GM12878 (cell line): ENCODE measurements at regions not wholly inside any gene's neighbourhood (a gene's known extent, or its start where the extent isn't known, plus 50 kb on each side); places are given as distances from the start of the nearest gene placed in this dataset.

Experiments used
- ATAC-seq: fragments of 200-7000 bp; cut with Tn5 transposase; 3 replicates; pipeline ENCODE4 v1.9.1; 2020; ENCODE audit warnings: mild to moderate bottlenecking, moderate library complexity
- BruUV-seq: library from RNA; stranded (reverse); fragments of 400-500 nt; replicated peaks from 2 replicates; lab custom pipeline; 2021; lab: Mats Ljungman, UMichigan
- CTCF ChIA-PET: fragments of 300-600 bp; sonication (Branson Sonifier 250); formaldehyde crosslinking; extraction: SDS; loops from one replicate; lab custom pipeline; 2021; ENCODE audit warnings: inconsistent platforms; lab: Yijun Ruan, JAX
- POLR2A ChIA-PET: fragments of 350-600 bp; formaldehyde crosslinking; extraction: SDS; loops from one replicate; lab custom pipeline; 2021; ENCODE audit warnings: inconsistent platforms; lab: Charles Lee
- RAD21 ChIA-PET: fragments of 300-600 bp; sonication (Branson Sonifier 250); formaldehyde crosslinking; loops from one replicate; lab custom pipeline; 2023; ENCODE audit warnings: antibody characterized with exemption; ENCODE audit not compliant: unreplicated experiment; lab: Charles Lee
- SMC1A ChIA-PET: fragments of 300-600 bp; sonication (Branson Sonifier 250); formaldehyde crosslinking; loops from one replicate; lab custom pipeline; 2023; ENCODE audit not compliant: unreplicated experiment, uncharacterized antibody; lab: Charles Lee
- DNase-seq: peaks from one replicate; pipeline ENCODE4 v3.0.0-alpha.2; 2011; ENCODE audit warnings: low read depth, low spot score
- FAIRE-seq: peaks from 3 replicates; lab custom pipeline; 2011; peaks lifted over from hg19 to GRCh38; lab: Jason Lieb, UNC
- H2AFZ ChIP-seq: 2 replicates; pipeline ENCODE4 v1.6.0; 2011; ENCODE audit warnings: low read depth, low read length, control low read depth; ENCODE audit not compliant: control insufficient read depth
- H3K27ac ChIP-seq: 2 replicates; pipeline ENCODE4 v1.5.1; 2011; ENCODE audit warnings: control low read depth; ENCODE audit not compliant: control insufficient read depth, insufficient read depth
- H3K27me3 ChIP-seq, 2 experiments: replicated peaks in 1 of 2; 2 replicates each; pipeline versions ENCODE4 v1.6.0 to v1.6.1; 2011; ENCODE audit warnings: low read length in 1 of 2; ENCODE audit not compliant: control insufficient read depth in 2 of 2, insufficient read depth in 2 of 2
- H3K36me3 ChIP-seq, 2 experiments: 2 replicates each; pipeline ENCODE4 v1.5.1; 2011; ENCODE audit warnings: low read length in 1 of 2; ENCODE audit not compliant: control insufficient read depth in 2 of 2, insufficient read depth in 2 of 2
- H3K4me1 ChIP-seq: 2 replicates; pipeline ENCODE4 v1.6.1; 2011; ENCODE audit warnings: mild to moderate bottlenecking, low read length, moderate library complexity, mixed read lengths; ENCODE audit not compliant: control insufficient read depth, insufficient read depth
- H3K4me2 ChIP-seq: 2 replicates; pipeline ENCODE4 v1.6.0; 2011; ENCODE audit warnings: control low read depth; ENCODE audit not compliant: control insufficient read depth, insufficient read depth
- H3K4me3 ChIP-seq: fragments of 200-600 bp; sonication (generic); 2 replicates; pipeline ENCODE4 v1.5.1; 2016
- H3K79me2 ChIP-seq: 2 replicates; pipeline ENCODE4 v1.6.0; 2011; ENCODE audit warnings: low read length; ENCODE audit not compliant: control insufficient read depth, insufficient read depth
- H3K9ac ChIP-seq: 2 replicates; pipeline ENCODE4 v1.8.0; 2011; ENCODE audit warnings: low read length, control low read depth, mixed read lengths; ENCODE audit not compliant: control insufficient read depth, insufficient read depth
- H3K9me3 ChIP-seq: replicated peaks from 3 replicates; pipeline ENCODE4 v1.5.1; 2011; ENCODE audit warnings: mild to moderate bottlenecking, low read length; ENCODE audit not compliant: control insufficient read depth, insufficient read depth
- H4K20me1 ChIP-seq: 2 replicates; pipeline ENCODE4 v1.6.0; 2011; ENCODE audit not compliant: control insufficient read depth, insufficient read depth
- BCL11A ChIP-seq: IDR thresholded peaks from 2 replicates; pipeline ENCODE4 v1.6.1; 2011; ENCODE audit warnings: low read depth, low read length
- BRCA1 ChIP-seq: IDR thresholded peaks from 2 replicates; pipeline ENCODE4 v1.6.1; 2011; ENCODE audit warnings: low read depth, low read length, improper control_type of control experiment
- E2F4 ChIP-seq: IDR thresholded peaks from 2 replicates; pipeline ENCODE4 v1.6.1; 2012; ENCODE audit warnings: low read depth, low read length, improper control_type of control experiment
- ESRRA ChIP-seq: IDR thresholded peaks from 2 replicates; pipeline ENCODE4 v1.6.1; 2012; ENCODE audit warnings: mild to moderate bottlenecking, low read length, improper control_type of control experiment
- FOXM1 ChIP-seq: IDR thresholded peaks from 2 replicates; pipeline ENCODE4 v1.6.1; 2012; ENCODE audit warnings: low read depth, mild to moderate bottlenecking, inconsistent platforms, low read length, moderate library complexity
- GATAD2B ChIP-seq: fragments of 450-650 bp; conservative IDR thresholded peaks from 2 replicates; pipeline ENCODE4 v1.6.1; 2017; ENCODE audit warnings: low read depth, mild to moderate bottlenecking, moderate library complexity
- KLF5 ChIP-seq: fragments of 450-650 bp; IDR thresholded peaks from 2 replicates; pipeline ENCODE4 v1.6.1; 2014; ENCODE audit warnings: mild to moderate bottlenecking; ENCODE audit not compliant: partially characterized antibody
- POLR2AphosphoS2 ChIP-seq: IDR thresholded peaks from 2 replicates; pipeline ENCODE4 v1.6.1; 2011; ENCODE audit warnings: low read depth, mild to moderate bottlenecking, low read length, improper control_type of control experiment, moderate library complexity
- RAD51 ChIP-seq: fragments of 450-650 bp; IDR thresholded peaks from 2 replicates; pipeline ENCODE4 v1.6.1; 2016; ENCODE audit warnings: moderate library complexity, mild to moderate bottlenecking, inconsistent platforms
- RB1 ChIP-seq: fragments of 450-650 bp; formaldehyde crosslinking; IDR thresholded peaks from 2 replicates; pipeline ENCODE4 v1.6.1; 2017; ENCODE audit warnings: mild to moderate bottlenecking, borderline replicate concordance
- RBBP5 ChIP-seq: fragments of 200-600 bp; sonication (generic); conservative IDR thresholded peaks from 2 replicates; pipeline ENCODE4 v1.6.1; 2016
- SMARCA5 ChIP-seq: fragments of 450-650 bp; IDR thresholded peaks from 2 replicates; pipeline ENCODE4 v1.6.1; 2017; ENCODE audit warnings: mild to moderate bottlenecking
- ZBED1 ChIP-seq: IDR thresholded peaks from 2 replicates; pipeline ENCODE4 v1.6.1; 2016; ENCODE audit warnings: borderline replicate concordance
- ZBTB11 ChIP-seq: fragments of 450-650 bp; formaldehyde crosslinking; IDR thresholded peaks from 2 replicates; pipeline ENCODE4 v1.5.0; 2022; ENCODE audit warnings: mild to moderate bottlenecking, missing genetic modification characterization
- WGBS: methylation state at CpG from one replicate; pipeline ENCODE4 v1.1.6; 2016; ENCODE audit warnings: low lambda C conversion rate; ENCODE audit not compliant: insufficient replicate concordance, insufficient coverage; ENCODE audit errors: missing lambda C conversion rate; 5-methylcytosine and 5-hydroxymethylcytosine counted together
- in situ Hi-C: fragments of 300-500 bp; cut with MboI; formaldehyde crosslinking; loops from 9 replicates; pipeline ENCODE4 v1.14.3; 2018; ENCODE audit warnings: mixed read lengths
- intact Hi-C: fragments of 100-400 bp; cut with micrococcal nuclease; formaldehyde crosslinking; loops from one replicate; pipeline ENCODE4 v1.14.2; 2022; ENCODE audit not compliant: unreplicated experiment

GRCh38 chr4:116444117-116444516 lies 641.3 kb downstream of the TRAM1L1 start:
- no TSS peak for BruUV-seq
- ChIA-PET POLR2A (no interaction called here), CTCF (no interaction called here), SMC1A (interaction anchor here (0.7 kb wide), 1 partner anchor 297 kb away, joined by 3 read pairs; no protein-coding TSS in a partner anchor), RAD21 (no interaction called here)
- H2AFZ ChIP-seq = no peak overlapping the region
- intact Hi-C loops = no loop called here
- no peak overlapping the region for H3K4me2 ChIP-seq
- H3K4me1 ChIP-seq = no peaks in the 10 kb centered on the region
- in situ Hi-C loops = no loop called here
- H3K4me3 ChIP-seq = no peak overlapping the region
- H3K9me3 ChIP-seq = no peaks in the 10 kb centered on the region
- DNase-seq (no peak), ATAC-seq (no peak), FAIRE-seq (no peak)
- H3K9ac ChIP-seq = no peak overlapping the region
- H3K27ac ChIP-seq = no peak overlapping the region
- TF ChIP-seq ZBED1 (no peak), BCL11A (no peak), RBBP5 (no peak)
- H4K20me1 ChIP-seq = no peaks in the 10 kb centered on the region
- no peaks in the 10 kb centered on the region for H3K27me3 ChIP-seq
- H3K36me3 ChIP-seq = no peaks in the 10 kb centered on the region
- no peaks in the 10 kb centered on the region for H3K79me2 ChIP-seq

- no peak overlapping the region for H3K27ac ChIP-seq
- H3K4me3 ChIP-seq = no peak overlapping the region
- DNase-seq (no peak), FAIRE-seq (no peak), ATAC-seq (no peak)
- no peaks in the 10 kb centered on the region for H3K79me2 ChIP-seq
- intact Hi-C loops = no loop called here
- H3K36me3 ChIP-seq = no peaks in the 10 kb centered on the region
- in situ Hi-C loops = no loop called here
- no peaks in the 10 kb centered on the region for H3K9me3 ChIP-seq
- H4K20me1 ChIP-seq = no peaks in the 10 kb centered on the region
- BruUV-seq = no TSS peak
- ChIA-PET POLR2A (no interaction called here), SMC1A (interaction anchor here (0.6 to 1.2 kb wide), 2 partner anchors 11 to 17 kb away, joined by 3 read pairs; no protein-coding TSS in a partner anchor), RAD21 (no interaction called here), CTCF (no interaction called here)
- H3K9ac ChIP-seq = no peak overlapping the region
- WGBS = 0% methylated on average over 1 of the region's 1 CpG
- H2AFZ ChIP-seq = no peak overlapping the region
- H3K27me3 ChIP-seq = no peaks in the 10 kb centered on the region
- no peak overlapping the region for H3K4me2 ChIP-seq
- no peaks in the 10 kb centered on the region for H3K4me1 ChIP-seq
- TF ChIP-seq RAD51 = no peak
- TF ChIP-seq KLF5 = no peak
- no peak for TF ChIP-seq RB1
- no peak for TF ChIP-seq POLR2AphosphoS2
- TF ChIP-seq BRCA1 = no peak
- TF ChIP-seq GATAD2B = no peak
- TF ChIP-seq ZBTB11 (CRISPR knock-in tag) = no peak
- no peak for TF ChIP-seq ESRRA
- TF ChIP-seq SMARCA5 = no peak
- no peak for TF ChIP-seq FOXM1
- no peak for TF ChIP-seq E2F4
Measured at GRCh38 chr4:116438981-116439729, 646.2 kb downstream of the TRAM1L1 start.
